ENCODE measurements at regions not wholly inside any gene's neighbourhood (a gene's known extent, or its start where the extent isn't known, plus 50 kb on each side); places are given as distances from the start of the nearest gene placed in this dataset.

- DNase-seq (ENCODE audit: low read depth, low spot score) (no peak), FAIRE-seq (no peak), ATAC-seq (no peak)
- Histone ChIP-seq H3K9ac (ENCODE audit: control insufficient read depth, insufficient read depth, low read length) (no peak overlapping the region), H2AFZ (ENCODE audit: control insufficient read depth, low read depth, low read length) (no peak overlapping the region), H3K79me2 (ENCODE audit: control insufficient read depth, insufficient read depth, low read length) (no peaks in the 10 kb centered on the region), H3K4me2 (ENCODE audit: control insufficient read depth, insufficient read depth) (no peak overlapping the region), H3K36me3 (ENCODE audit: control insufficient read depth in 2 of 2, insufficient read depth in 2 of 2, low read length in 1 of 2) (no peaks in the 10 kb centered on the region), H3K4me3 (no peak overlapping the region), H3K4me1 (ENCODE audit: control insufficient read depth, insufficient read depth, low read length) (no peaks in the 10 kb centered on the region), H3K27me3 (replicated peaks in 1 of 2; ENCODE audit: control insufficient read depth in 2 of 2, insufficient read depth in 2 of 2, low read length in 1 of 2) (no peaks in the 10 kb centered on the region), H3K27ac (ENCODE audit: control insufficient read depth, insufficient read depth) (no peak overlapping the region), H4K20me1 (ENCODE audit: control insufficient read depth, insufficient read depth) (no peaks in the 10 kb centered on the region), H3K9me3 (replicated peaks; ENCODE audit: control insufficient read depth, insufficient read depth, low read length) (no peaks in the 10 kb centered on the region; the same call in 2 of the 3 replicates)
- ChIA-PET CTCF (no interaction called here), POLR2A (interaction anchor here (0.7 kb wide), 1 partner anchor 53 kb away, joined by 4 read pairs; no protein-coding TSS in a partner anchor), RAD21 (ENCODE audit: unreplicated experiment) (no interaction called here), SMC1A (ENCODE audit: uncharacterized antibody, unreplicated experiment) (no interaction called here)
- no peak for TF ChIP-seq SMAD1 (IDR thresholded peaks at IDR 0.05; ENCODE audit: low read depth, partially characterized antibody)
- no peak for TF ChIP-seq HSF1 (IDR thresholded peaks at IDR 0.05; ENCODE audit: low read depth, low read length)
- intact Hi-C loops (cut with micrococcal nuclease; ENCODE audit: unreplicated experiment) (no loop called here), in situ Hi-C loops (cut with MboI) (no loop called here)
- 54% methylated on average over 1 of the region's 1 CpG for WGBS (ENCODE audit: insufficient coverage, insufficient replicate concordance, low lambda C conversion rate, missing lambda C conversion rate)
- no TSS peak for BruUV-seq (replicated peaks)
These were observed 242.5 kb upstream of the JAG1 start for GRCh38 chr20:10916312-10916711.

GRCh38 chr20:10917826-10918225, 244.0 kb upstream of the JAG1 start:
- Histone ChIP-seq H3K36me3 (ENCODE audit: control insufficient read depth in 2 of 2, insufficient read depth in 2 of 2, low read length in 1 of 2) (no peaks in the 10 kb centered on the region), H3K4me3 (no peak overlapping the region), H3K4me2 (ENCODE audit: control insufficient read depth, insufficient read depth) (no peak overlapping the region), H3K27ac (ENCODE audit: control insufficient read depth, insufficient read depth) (no peak overlapping the region), H4K20me1 (ENCODE audit: control insufficient read depth, insufficient read depth) (no peaks in the 10 kb centered on the region), H3K4me1 (ENCODE audit: control insufficient read depth, insufficient read depth, low read length) (no peaks in the 10 kb centered on the region), H3K9me3 (replicated peaks; ENCODE audit: control insufficient read depth, insufficient read depth, low read length) (no peaks in the 10 kb centered on the region; the same call in 2 of the 3 replicates), H3K79me2 (ENCODE audit: control insufficient read depth, insufficient read depth, low read length) (no peaks in the 10 kb centered on the region), H2AFZ (ENCODE audit: control insufficient read depth, low read depth, low read length) (no peak overlapping the region), H3K9ac (ENCODE audit: control insufficient read depth, insufficient read depth, low read length) (no peak overlapping the region), H3K27me3 (replicated peaks in 1 of 2; ENCODE audit: control insufficient read depth in 2 of 2, insufficient read depth in 2 of 2, low read length in 1 of 2) (no peaks in the 10 kb centered on the region)
- BruUV-seq (replicated peaks) = no TSS peak
- WGBS (ENCODE audit: insufficient coverage, insufficient replicate concordance, low lambda C conversion rate, missing lambda C conversion rate) = 45% methylated on average over 5 of the region's 5 CpGs
- FAIRE-seq (no peak), ATAC-seq (no peak), DNase-seq (ENCODE audit: low read depth, low spot score) (no peak)
- intact Hi-C loops (cut with micrococcal nuclease; ENCODE audit: unreplicated experiment) (no loop called here), in situ Hi-C loops (cut with MboI) (no loop called here)
- POLR2A ChIA-PET = no interaction called here
- SMC1A ChIA-PET (ENCODE audit: uncharacterized antibody, unreplicated experiment) = no interaction called here
- RAD21 ChIA-PET (ENCODE audit: unreplicated experiment) = no interaction called here
- CTCF ChIA-PET = interaction anchor here (1.1 kb wide), 1 partner anchor 19 kb away, joined by 3 read pairs; no protein-coding TSS in a partner anchor
- TF ChIP-seq NR2C1 (IDR thresholded peaks at IDR 0.05) (no peak), PAX8 (IDR thresholded peaks at IDR 0.05) (no peak), ZNF217 (IDR thresholded peaks at IDR 0.05) (no peak), ATF2 (IDR thresholded peaks at IDR 0.05; ENCODE audit: low read length) (no peak), SKIL (IDR thresholded peaks at IDR 0.05; ENCODE audit: low read depth, poor library complexity, severe bottlenecking) (no peak), E2F8 (IDR thresholded peaks at IDR 0.05; ENCODE audit: low read depth, partially characterized antibody) (no peak), ATF7 (IDR thresholded peaks at IDR 0.05; ENCODE audit: low read depth) (no peak), BMI1 (IDR thresholded peaks at IDR 0.05; ENCODE audit: borderline replicate concordance) (no peak)

Measured in GM12878 (cell line).